SU-DHL-6 (cell line): ENCODE measurements at regions not wholly inside any gene's neighbourhood (a gene's known extent, or its start where the extent isn't known, plus 50 kb on each side); places are given as distances from the start of the nearest gene placed in this dataset.

Experiments used
- EZH2phosphoT487 ChIP-seq: fragments of 200-600 bp; sonication (generic), shearing (Covaris generic); conservative IDR thresholded peaks from 2 replicates; pipeline ENCODE4 v1.6.1; 2018; ENCODE audit warnings: mild to moderate bottlenecking, antibody characterized with exemption, low read length, moderate library complexity, mixed read lengths
- TF ChIP-seq, protein P1 (sequence below): fragments of 200-600 bp; sonication (generic); IDR thresholded peaks from one replicate; pipeline ENCODE4 v1.5.1; 2017; ENCODE audit warnings: antibody characterized with exemption, mild to moderate bottlenecking, low read length, moderate library complexity; ENCODE audit not compliant: insufficient read depth, poor library complexity, severe bottlenecking

DNA sequence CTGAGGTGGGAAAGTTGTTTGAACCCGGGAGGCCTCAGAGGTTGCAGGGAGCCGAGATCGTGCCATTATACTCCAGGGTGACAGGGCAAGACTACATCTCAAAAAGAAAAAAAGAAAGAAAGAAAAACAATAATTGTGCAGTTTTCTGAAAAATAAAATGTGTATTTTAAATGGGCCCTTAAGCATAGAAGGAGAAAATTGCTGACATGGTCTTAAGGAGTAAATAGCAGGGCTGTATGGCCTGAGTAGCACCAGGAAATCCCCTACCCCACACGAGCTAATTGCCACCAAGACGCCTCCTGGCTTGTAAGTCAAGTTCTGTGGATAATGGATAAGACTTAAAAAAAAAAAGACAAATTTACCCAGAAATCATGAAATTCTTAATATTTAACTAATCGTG is 271.4 kb upstream of the NCKAP5 start:
- TF ChIP-seq, protein P1, sequence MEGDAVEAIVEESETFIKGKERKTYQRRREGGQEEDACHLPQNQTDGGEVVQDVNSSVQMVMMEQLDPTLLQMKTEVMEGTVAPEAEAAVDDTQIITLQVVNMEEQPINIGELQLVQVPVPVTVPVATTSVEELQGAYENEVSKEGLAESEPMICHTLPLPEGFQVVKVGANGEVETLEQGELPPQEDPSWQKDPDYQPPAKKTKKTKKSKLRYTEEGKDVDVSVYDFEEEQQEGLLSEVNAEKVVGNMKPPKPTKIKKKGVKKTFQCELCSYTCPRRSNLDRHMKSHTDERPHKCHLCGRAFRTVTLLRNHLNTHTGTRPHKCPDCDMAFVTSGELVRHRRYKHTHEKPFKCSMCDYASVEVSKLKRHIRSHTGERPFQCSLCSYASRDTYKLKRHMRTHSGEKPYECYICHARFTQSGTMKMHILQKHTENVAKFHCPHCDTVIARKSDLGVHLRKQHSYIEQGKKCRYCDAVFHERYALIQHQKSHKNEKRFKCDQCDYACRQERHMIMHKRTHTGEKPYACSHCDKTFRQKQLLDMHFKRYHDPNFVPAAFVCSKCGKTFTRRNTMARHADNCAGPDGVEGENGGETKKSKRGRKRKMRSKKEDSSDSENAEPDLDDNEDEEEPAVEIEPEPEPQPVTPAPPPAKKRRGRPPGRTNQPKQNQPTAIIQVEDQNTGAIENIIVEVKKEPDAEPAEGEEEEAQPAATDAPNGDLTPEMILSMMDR = no peak
- no peak for TF ChIP-seq EZH2phosphoT487
